Mammary epithelial cell (primary cell): ENCODE measurements at regions not wholly inside any gene's neighbourhood (a gene's known extent, or its start where the extent isn't known, plus 50 kb on each side); places are given as distances from the start of the nearest gene placed in this dataset.

Source experiments
- EZH2 ChIP-seq: IDR thresholded peaks from 2 replicates; pipeline ENCODE4 v1.6.1; 2012; ENCODE audit warnings: low read length, inconsistent platforms, borderline replicate concordance
- TF ChIP-seq, protein P1 (sequence below), 2 donors: IDR thresholded peaks in 1 of 2; conservative IDR thresholded peaks in 1 of 2; 2 replicates each; pipeline ENCODE4 v1.5.1; 2011 to 2012; ENCODE audit warnings: inconsistent platforms in 2 of 2, low read length in 2 of 2, mild to moderate bottlenecking in 2 of 2, control low read depth in 1 of 2, low read depth in 1 of 2; ENCODE audit not compliant: insufficient read depth in 1 of 2; ENCODE audit errors: extremely low read depth in 1 of 2

DNA sequence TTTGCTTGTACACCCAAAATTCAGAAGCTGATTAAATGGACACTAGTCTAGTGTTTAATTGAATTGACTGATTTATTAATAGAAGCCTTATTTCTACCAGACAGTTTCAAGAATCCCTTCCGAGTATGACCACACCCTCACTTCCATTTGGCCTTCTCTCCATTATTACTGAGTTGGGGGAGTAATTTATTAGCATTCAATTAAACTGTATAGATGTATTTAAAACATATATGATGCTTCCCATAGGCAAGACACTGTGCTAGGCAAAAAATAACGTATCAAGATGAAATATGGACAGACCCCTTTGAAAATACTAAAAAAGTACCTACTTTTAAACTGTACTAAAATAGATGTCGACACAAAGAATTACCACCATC, 112.9 kb upstream of the PHACTR1 start:
- TF ChIP-seq, protein P1, sequence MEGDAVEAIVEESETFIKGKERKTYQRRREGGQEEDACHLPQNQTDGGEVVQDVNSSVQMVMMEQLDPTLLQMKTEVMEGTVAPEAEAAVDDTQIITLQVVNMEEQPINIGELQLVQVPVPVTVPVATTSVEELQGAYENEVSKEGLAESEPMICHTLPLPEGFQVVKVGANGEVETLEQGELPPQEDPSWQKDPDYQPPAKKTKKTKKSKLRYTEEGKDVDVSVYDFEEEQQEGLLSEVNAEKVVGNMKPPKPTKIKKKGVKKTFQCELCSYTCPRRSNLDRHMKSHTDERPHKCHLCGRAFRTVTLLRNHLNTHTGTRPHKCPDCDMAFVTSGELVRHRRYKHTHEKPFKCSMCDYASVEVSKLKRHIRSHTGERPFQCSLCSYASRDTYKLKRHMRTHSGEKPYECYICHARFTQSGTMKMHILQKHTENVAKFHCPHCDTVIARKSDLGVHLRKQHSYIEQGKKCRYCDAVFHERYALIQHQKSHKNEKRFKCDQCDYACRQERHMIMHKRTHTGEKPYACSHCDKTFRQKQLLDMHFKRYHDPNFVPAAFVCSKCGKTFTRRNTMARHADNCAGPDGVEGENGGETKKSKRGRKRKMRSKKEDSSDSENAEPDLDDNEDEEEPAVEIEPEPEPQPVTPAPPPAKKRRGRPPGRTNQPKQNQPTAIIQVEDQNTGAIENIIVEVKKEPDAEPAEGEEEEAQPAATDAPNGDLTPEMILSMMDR (conservative IDR thresholded peaks at IDR 0.05 in 1 of 2, IDR thresholded peaks at IDR 0.05 in 1 of 2; ENCODE audit: extremely low read depth in 1 of 2, insufficient read depth in 1 of 2, low read depth in 1 of 2, low read length in 2 of 2), result no peak
- no peak for TF ChIP-seq EZH2
